DMS 273 (cell line): ENCODE measurements at regions not wholly inside any gene's neighbourhood (a gene's known extent, or its start where the extent isn't known, plus 50 kb on each side); places are given as distances from the start of the nearest gene placed in this dataset.
A peak's percentile ranks its signal among the peaks of the same experiment; 100 is the strongest.

Experiments
- DNase-seq: peaks from one replicate; lab custom pipeline; 2025; ENCODE audit not compliant: unreplicated experiment; lab: John Stamatoyannopoulos, UW

GRCh38 chr2:3959372-3959771 is 256.0 kb downstream of the DCDC2C start:
- DNase-seq, result peak; percentile 31

GRCh38 chr2:3960106-3960505 is 256.7 kb downstream of the DCDC2C start:
- DNase-seq, result no peak

- DNase-seq, result no peak
Observed at GRCh38 chr2:3962719-3963118, 259.3 kb downstream of the DCDC2C start.

GRCh38 chr2:3965211-3965610 is 261.8 kb downstream of the DCDC2C start:
- no peak for DNase-seq

GRCh38 chr2:3965953-3966352 is 262.6 kb downstream of the DCDC2C start:
- DNase-seq, result no peak

GRCh38 chr2:3966470-3966869 is 263.1 kb downstream of the DCDC2C start:
- no peak for DNase-seq

GRCh38 chr2:3968736-3969135 is 265.4 kb downstream of the DCDC2C start:
- DNase-seq, result no peak

GRCh38 chr2:3970791-3971651 is 267.6 kb downstream of the DCDC2C start:
- no peak for DNase-seq

GRCh38 chr2:3971652-3972192 is 268.3 kb downstream of the DCDC2C start:
- DNase-seq, result no peak

GRCh38 chr2:3972377-3972776 is 269.0 kb downstream of the DCDC2C start:
- DNase-seq, result no peak

- DNase-seq, result no peak
Observed at GRCh38 chr2:3974765-3975164, 271.4 kb downstream of the DCDC2C start.

- DNase-seq, result no peak
Observed at GRCh38 chr2:3981446-3981987, 278.1 kb downstream of the DCDC2C start.

GRCh38 chr2:3982160-3982559 is 278.8 kb downstream of the DCDC2C start:
- DNase-seq, result no peak

- DNase-seq, result no peak
Observed at GRCh38 chr2:3986063-3986462, 282.7 kb downstream of the DCDC2C start.

- no peak for DNase-seq
Observed at GRCh38 chr2:3986530-3987258, 283.3 kb downstream of the DCDC2C start.

- no peak for DNase-seq
Observed at GRCh38 chr2:4002841-4003403, 299.5 kb downstream of the DCDC2C start.

GRCh38 chr2:4012197-4012596 is 308.8 kb downstream of the DCDC2C start:
- no peak for DNase-seq

- no peak for DNase-seq
Observed at GRCh38 chr2:4018535-4018934, 315.2 kb downstream of the DCDC2C start.

GRCh38 chr2:4020153-4020552 is 316.8 kb downstream of the DCDC2C start:
- no peak for DNase-seq

- no peak for DNase-seq
Observed at GRCh38 chr2:4020649-4021048, 317.3 kb downstream of the DCDC2C start.

GRCh38 chr2:4024605-4025004 is 321.2 kb downstream of the DCDC2C start:
- no peak for DNase-seq
